Head of caudate nucleus (tissue), 42 donors: ENCODE measurements at regions not wholly inside any gene's neighbourhood (a gene's known extent, or its start where the extent isn't known, plus 50 kb on each side); places are given as distances from the start of the nearest gene placed in this dataset.
"Not testable (repeated sequence)": the region's sequence is repeated elsewhere in the genome, so short reads cannot be mapped to it uniquely, and the experiment has no call there.

Experiments used
- DNase-seq, 42 donors: peaks; one replicate each; pipeline versions ENCODE4 v3.0.0 to v3.0.0-alpha.2; 2020 to 2021; ENCODE audit warnings: mixed read lengths in 7 of 42
- intact Hi-C: fragments of 100-400 bp; cut with DNase I; formaldehyde crosslinking; loops from one replicate; pipeline ENCODE4 v1.15.0; 2022

DNA sequence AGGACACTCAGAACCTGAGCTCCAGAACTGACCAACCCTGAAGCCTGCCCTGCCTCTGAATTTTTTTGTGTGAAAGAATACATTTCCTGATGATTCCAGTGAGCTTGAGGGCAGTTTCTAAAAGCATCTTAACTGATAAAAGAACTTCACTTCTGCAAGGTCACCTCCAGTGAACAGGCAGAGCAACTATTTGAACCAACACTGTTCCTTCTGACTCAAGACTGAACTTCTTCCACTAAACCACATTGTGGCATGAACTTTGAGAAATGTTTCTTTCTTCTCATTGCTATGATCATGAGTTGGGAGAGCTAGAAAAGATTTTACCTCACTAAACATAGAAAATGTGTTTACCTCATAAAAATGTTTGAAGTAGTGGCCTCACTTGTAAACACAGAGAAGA, 83.8 kb upstream of the SERTAD2 start:
- intact Hi-C loops: no loop called here
- DNase-seq: no peak

DNA sequence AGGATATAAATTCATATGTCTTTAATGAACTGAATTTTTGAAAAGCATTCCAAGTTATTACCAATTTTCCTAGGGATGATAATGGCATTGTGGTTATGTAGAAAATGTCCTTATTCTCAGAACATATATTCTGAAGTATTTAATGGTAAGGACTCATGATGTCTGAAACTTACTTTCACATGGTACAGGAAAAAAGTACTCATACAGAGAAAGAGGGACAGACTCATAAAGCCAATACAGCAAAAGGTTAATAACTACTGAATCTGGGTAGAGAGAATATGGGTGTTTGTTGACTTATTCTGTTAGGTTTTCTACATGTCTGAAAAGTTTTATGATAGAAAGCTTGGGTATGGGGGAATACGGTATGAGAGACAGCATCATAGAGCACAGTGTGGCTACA, 84.3 kb upstream of the SERTAD2 start:
- intact Hi-C loops: no loop called here
- no peak for DNase-seq

- no peak for DNase-seq
- intact Hi-C loops: no loop called here
Measured at GRCh38 chr2:64742678-64743077, 89.0 kb upstream of the SERTAD2 start.

DNA sequence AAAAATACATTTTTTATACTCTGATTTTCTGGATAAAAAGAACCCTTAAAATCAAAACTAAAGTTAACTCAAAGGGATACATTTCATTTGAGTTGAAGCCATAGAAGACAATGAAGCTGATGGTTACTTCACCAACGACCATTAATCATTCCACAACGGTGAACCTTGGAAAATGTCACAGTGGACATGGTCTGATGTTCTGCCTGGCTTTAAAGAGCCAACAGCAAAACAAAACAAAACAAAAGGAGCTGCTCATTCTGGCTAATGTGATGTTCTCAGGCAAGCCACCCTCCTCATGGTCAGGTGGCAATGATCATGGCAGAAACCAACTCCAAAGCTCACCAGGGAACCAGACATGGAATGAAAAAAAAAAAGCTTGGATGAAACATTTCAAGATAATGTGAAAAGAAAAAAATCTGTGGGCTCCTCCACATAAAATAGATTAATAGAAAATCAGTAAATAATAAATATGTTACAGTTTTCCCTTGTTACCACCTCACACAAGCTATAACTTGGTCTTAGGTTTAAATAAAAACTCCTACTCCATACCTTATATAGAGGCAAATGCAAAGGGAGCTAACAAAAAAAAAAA, 90.1 kb upstream of the SERTAD2 start:
- intact Hi-C loops: no loop called here
- DNase-seq: no peak

- intact Hi-C loops: no loop called here
- DNase-seq: no peak
Measured at GRCh38 chr2:64745562-64745961, 91.8 kb upstream of the SERTAD2 start.

GRCh38 chr2:64747690-64748091, 94.0 kb upstream of the SERTAD2 start:
- intact Hi-C loops: not testable (repeated sequence)
- peak in 3 of 42 donors; percentile 8 to 37 (median 17) for DNase-seq

GRCh38 chr2:64748147-64748546, 94.4 kb upstream of the SERTAD2 start:
- DNase-seq: no peak
- intact Hi-C loops: no loop called here

GRCh38 chr2:64748561-64748960, 94.8 kb upstream of the SERTAD2 start:
- DNase-seq: no peak
- intact Hi-C loops: no loop called here

GRCh38 chr2:64749446-64749845, 95.7 kb upstream of the SERTAD2 start:
- intact Hi-C loops: no loop called here
- DNase-seq: no peak

DNA sequence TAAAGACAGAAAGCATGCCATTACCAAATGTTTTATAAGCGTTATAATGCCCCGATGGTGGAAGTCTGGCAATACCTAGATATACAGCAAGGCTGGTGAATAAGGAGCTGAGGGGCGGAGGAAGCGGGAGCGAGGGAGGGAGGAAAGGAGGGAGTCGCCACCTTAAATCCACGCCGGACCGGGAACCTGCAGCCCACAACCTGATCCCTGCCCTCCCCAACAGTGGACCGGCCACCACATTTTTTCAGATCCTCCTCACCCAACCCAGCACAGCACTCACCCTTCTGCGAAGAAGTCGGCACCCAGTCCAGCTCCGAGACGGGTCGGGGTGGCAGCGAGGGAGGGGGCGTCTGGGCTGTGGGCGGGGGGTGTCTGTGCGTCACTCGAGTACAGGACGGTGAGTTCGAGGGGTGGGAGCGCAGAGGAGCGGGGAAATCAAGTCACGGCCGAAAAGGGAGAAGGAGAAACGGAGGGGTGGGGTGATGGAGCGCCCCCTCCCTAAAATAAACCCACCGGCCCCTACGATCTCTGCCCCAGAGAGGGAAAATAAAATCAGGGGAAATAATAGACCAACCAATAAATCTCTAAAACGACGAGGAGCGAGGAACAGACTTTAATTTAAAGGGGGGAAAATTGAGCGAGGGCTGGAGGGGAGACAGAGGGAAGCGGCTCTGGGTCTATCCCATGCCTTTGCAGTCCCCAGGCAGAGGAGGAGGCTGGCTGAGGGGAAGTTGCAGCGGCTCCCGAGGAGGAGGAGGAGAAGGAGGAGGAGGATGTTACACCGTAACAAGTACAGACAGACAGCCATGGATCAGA, 96.5 kb upstream of the SERTAD2 start:
- peak in 41 of 42 donors; percentile 18 to 79 (median 54) for DNase-seq
- intact Hi-C loops: loop anchor here (2.0 kb wide), 2 partner anchors 95 to 109 kb away; no protein-coding TSS in a partner anchor

DNA sequence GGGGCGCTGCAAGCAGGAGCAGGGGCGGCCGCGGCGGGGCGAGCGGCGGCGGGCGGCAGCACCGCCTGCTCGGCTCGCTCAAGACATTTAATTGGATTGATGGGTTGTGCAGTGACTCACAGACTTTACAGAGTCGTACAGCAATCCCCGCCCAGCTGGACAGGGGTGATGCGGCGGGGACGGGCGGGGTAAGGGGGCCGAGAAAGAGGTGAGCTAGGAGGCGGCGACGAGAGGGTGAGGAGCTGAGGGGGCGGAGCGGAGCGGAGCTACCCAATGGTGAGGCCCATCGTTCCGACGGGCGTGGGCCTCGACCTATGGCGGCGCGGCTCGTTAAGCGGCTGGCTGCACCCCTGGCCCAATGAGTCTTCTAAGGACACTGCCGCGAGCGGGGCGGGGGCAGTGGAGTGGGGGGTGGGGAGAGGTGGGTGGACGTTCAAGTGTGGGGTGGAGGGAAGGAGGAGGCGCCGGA, 97.1 kb upstream of the SERTAD2 start:
- DNase-seq: peak in 41 of 42 donors; percentile 96 to 100 (median 99)
- intact Hi-C loops: loop anchor here (1.0 to 2.0 kb wide), 3 partner anchors 17 to 108 kb away; no protein-coding TSS in a partner anchor

DNA sequence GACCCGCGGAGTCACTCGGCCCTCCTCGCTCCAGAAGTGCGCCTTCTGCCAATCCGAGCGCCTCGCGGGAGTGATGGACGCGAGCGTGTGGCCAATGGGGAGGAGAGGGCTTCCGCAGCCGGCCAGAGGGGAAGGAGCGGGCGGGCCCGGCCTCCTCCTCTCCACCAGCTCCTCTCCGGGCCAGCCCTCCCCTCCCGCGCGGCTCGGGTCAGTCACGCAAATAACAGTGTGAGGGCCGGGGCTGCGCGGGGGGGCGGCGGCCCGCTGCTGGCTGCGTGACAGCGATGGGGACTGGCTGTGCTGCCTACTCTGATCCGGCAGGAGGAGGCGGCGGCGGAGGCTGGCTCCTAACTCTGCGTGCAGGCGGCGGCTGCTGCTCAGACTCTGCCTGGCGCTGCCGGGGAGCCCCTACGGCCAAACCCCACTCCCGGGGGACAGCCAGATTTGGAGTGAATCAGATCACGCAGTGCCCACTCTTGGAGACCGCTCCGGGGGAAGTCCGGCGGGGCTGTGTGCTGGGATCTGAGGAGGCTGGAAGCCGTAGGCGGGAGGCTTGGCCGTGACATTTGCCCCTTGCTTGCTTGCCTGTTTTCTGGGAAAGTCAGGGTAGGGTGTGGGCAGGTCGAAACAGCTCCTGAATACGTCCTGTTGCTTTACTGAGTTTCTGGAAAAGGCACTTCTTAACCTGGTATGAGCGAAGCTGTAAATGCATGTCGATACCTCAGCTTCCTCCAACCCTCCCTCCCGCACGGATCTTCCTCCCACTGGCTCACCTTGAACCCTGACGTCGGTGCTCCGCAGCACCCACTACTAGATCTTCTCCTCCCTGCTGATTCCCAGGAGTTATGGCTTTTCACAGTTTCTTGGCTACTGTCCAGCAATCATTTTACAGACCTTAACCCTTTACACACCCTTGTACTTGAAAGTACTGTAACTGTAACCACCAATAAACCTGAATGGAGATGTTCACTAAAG, 97.9 kb upstream of the SERTAD2 start:
- peak; percentile 38 to 100 (median 76) for DNase-seq
- intact Hi-C loops: loop anchor here (1.0 to 2.0 kb wide), 3 partner anchors 17 to 107 kb away; no protein-coding TSS in a partner anchor

- DNase-seq: no peak
- intact Hi-C loops: no loop called here
Measured at GRCh38 chr2:64753399-64753798, 99.7 kb upstream of the SERTAD2 start.

DNA sequence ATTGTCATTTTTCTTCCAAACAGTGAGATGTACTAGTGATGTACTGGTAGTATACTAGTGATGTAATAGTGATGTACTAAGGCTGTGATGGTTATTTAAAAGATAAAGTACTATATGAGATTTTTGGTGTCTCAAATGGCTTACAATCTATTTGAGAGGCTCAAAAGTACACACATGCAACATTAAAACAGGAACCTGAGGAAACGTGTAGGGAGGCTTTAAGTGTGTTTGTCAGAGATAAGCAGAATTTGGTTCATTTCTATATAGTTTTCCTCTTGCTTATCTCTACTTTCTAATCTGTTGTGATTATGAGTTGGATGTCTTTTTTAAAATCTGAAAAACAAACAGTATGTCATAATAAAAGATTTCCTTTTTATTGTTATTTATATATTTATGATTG, 100.9 kb upstream of the SERTAD2 start:
- intact Hi-C loops: no loop called here

DNA sequence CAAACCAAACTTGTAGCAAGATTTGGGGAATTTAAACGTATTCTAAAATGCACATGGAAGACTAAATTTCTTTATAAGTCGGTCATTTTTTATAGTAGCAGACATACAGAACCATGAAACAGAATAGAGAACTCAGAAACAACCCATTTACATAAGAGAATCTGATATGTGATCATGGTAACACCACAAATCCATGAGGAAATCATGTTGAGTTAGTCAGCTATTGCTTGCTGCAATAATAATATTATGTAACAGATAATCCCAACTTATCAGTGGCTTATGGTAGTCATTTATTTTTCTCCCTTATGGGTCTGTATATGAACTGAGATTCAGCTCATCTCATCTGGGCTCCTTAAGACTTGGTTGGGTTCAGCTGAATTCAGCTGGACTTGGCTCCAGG, 103.4 kb upstream of the SERTAD2 start:
- intact Hi-C loops: no loop called here
- DNase-seq: no peak

More for the DNA sequence above, 100.9 kb upstream of the SERTAD2 start:
- DNase-seq: no peak

- intact Hi-C loops: loop anchor here (10.0 kb wide), 1 partner anchor 235 kb away; the partner anchor contains the start of gene AFTPH
- DNase-seq: no peak
Measured at GRCh38 chr2:64760128-64760527, 106.4 kb upstream of the SERTAD2 start.

- no peak for DNase-seq
- intact Hi-C loops: loop anchor here (10.0 kb wide), 1 partner anchor 238 kb away; the partner anchor contains the start of gene AFTPH
Measured at GRCh38 chr2:64762301-64762997, 108.7 kb upstream of the SERTAD2 start.

DNA sequence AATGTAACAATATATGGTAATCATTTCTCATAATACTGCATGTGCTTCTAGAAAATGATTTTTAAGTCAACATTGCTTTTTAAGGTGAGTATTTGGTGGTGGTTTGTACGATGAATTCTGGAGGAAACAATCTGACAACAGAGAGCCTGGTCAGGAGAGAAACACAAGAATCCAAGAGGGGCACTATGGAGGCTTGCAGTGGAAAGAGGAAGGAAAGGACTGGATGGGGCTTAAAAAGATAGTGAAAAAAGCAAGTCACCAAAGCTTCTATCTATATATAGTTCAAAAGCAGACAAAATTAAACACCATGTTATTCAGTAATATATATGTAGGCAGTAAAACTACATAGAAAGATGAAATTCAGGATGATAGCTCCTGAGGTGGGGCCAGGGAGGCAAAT, 109.4 kb upstream of the SERTAD2 start:
- DNase-seq: no peak
- intact Hi-C loops: loop anchor here (10.0 kb wide), 1 partner anchor 238 kb away; the partner anchor contains the start of gene AFTPH
